NCI-H446 (cell line): ENCODE measurements at regions not wholly inside any gene's neighbourhood (a gene's known extent, or its start where the extent isn't known, plus 50 kb on each side); places are given as distances from the start of the nearest gene placed in this dataset.
"Not testable (repeated sequence)": the region's sequence is repeated elsewhere in the genome, so short reads cannot be mapped to it uniquely, and the experiment has no call there.

Source experiments
- DNase-seq, 2 experiments: peaks; one replicate each; lab custom pipeline; 2025; lab: John Stamatoyannopoulos, UW

DNA sequence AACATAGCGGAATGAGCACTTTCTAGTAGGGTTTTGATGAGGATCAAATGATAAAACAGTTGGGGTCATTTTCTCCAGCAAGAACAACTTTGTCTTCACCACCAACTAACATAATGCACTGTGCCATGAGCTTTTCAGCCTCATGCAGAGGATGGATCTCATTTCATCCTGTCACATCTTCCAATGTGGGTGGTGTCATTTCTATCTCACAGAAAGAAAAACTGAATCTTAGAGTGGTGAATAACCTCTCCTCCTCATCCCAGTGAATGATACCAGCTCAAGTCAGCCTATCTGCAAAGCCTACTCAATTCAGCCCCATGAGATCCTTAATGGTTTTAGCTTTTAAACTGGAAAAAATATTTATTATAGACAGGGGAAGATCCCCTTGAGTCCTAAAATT lies 1147.2 kb downstream of the VRK1 start:
- DNase-seq: no peak

DNA sequence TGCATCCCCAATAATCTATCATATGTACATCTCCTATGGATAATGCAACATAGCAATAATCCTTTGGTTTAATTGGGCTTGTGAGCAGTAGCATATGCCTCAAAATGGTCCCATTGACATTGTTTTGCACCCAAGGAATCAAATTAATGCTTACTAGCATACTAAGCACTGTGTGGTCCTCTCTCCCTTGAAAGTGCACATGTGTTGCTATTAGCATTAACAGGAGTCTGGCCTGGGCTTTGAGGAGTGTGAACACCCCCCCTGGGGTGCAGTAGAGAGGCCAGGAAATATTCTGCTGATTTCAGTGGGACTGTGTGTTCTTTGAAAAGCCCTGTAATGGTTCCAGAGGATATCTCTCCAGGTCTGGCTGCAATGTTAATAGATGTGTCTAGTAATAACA lies 1148.4 kb downstream of the VRK1 start:
- DNase-seq: no peak

DNA sequence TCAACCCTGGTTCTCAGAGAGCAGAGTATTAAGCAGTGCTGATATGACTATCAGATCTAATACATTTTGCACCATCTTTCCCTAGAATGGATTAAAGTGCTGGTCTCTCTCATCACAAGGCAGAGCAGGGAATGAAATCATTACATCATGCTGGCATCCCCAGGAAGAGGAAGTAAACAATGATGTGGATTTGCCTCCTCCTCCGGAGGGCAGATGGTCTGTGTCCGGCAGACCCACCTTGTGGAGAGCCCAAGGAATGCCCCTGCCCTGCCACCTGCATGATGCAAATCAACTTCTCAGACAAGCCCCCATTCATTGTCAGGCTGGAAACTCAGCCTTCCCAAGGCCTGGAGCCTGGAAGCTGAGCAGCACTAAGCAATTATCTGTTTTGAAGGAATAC lies 1149.1 kb downstream of the VRK1 start:
- no peak for DNase-seq

GRCh38 chr14:97946641-97947040 lies 1149.5 kb downstream of the VRK1 start:
- no peak for DNase-seq

- DNase-seq: no peak
Measured at GRCh38 chr14:97948841-97949240, 1151.7 kb downstream of the VRK1 start.

- DNase-seq: no peak
Measured at GRCh38 chr14:97956581-97957340, 1159.6 kb downstream of the VRK1 start.

- no peak for DNase-seq
Measured at GRCh38 chr14:97959251-97959650, 1162.1 kb downstream of the VRK1 start.

- no peak for DNase-seq
Measured at GRCh38 chr14:97960436-97960835, 1163.3 kb downstream of the VRK1 start.

GRCh38 chr14:97970222-97970621 lies 1173.0 kb downstream of the VRK1 start:
- DNase-seq: no peak

DNA sequence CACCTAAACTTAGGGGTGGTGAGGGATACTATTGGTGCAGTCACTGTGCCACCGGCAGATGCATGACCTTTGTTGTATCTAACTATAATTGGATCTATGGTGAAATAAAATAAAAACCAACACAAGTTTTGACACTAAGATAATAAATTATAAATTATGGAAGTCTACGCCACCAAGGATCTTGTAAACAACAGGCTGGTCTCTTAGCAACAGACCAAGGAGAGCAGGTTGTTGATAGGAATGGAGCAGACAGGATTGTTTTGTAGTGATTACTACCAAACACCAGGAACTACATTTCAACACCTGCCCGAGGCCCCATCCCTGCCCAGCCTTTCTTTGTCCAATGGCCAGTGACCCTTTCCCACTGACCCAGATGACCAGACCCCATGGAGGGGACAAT lies 1178.0 kb downstream of the VRK1 start:
- no peak for DNase-seq

GRCh38 chr14:97975962-97976361 lies 1178.8 kb downstream of the VRK1 start:
- DNase-seq: no peak

- no peak for DNase-seq
Measured at GRCh38 chr14:97976861-97977260, 1179.7 kb downstream of the VRK1 start.

DNA sequence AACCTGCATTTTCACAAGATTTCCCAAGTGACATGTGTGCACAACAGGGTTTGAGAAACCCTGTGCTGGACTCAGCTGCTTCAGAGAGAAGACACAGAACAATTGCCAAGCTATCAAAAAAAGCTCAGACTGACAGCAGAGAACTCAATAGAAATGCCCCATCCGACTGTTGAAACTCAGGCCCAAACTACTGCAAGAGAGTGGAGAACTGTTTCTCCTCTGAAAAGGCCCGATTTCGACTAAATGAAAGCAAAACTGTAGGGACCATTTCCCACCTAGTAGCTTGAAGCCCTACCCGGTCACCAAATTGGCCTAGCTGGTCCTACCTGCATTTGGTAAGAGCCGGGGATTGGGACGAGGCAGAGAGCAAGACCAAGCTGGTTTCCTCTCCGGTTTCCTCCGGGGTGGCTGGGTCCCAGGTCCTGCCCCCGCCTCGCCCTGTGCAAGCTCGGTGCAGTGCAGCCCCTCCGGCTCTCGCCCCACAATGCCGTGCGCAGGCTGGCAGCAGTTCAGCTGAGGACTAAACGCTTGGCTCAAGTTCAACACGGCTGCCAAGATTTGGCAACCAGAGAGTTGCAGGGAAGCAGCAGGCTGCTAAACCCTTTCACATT lies 1180.6 kb downstream of the VRK1 start:
- peak; percentile 38 to 90 for DNase-seq

DNA sequence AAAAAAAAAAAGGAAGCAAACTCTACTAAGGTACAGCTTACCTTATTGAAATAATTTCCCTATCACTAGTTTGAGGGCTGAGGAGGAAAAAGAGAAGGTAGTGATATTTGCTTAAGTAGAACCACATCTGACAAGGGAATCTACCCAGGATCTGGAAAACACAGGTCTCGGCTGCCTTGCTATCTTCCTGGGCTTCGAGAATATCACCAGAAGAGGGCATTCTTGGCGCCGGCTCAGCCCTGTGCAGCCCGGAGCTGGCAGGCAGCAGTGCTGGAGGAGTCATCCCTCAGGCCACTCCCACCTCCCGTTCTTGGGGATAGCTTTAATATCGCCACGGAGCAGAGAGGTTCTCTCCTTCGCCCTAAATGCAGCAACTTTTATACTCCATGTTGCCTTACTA lies 1181.2 kb downstream of the VRK1 start:
- DNase-seq: peak; percentile 29 to 61

DNA sequence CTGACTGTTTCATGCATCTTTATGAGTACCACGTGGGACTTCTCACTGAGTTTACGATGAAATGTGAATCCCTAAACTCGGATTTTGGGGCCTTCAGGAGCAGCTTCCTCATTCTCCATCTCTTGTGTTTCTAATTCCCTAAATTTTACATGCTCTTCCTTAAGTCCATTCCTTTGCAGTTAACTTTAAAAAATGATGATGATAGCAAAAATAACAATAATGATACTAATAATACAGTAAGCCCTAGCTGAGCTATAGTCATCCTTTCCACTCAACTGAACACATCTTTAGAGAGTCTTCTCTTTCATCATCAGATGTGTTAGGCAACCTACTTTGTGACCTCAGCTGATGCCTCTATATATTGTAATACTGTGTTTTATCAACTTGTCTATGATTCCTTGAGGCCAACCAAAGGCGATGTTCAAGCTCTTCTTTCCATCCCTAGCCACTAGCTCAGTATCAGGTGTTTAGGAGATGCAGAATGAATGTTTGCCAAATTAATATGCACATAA lies 1196.4 kb downstream of the VRK1 start:
- DNase-seq: no peak

GRCh38 chr14:97994020-97994531 lies 1196.9 kb downstream of the VRK1 start:
- DNase-seq: no peak

DNA sequence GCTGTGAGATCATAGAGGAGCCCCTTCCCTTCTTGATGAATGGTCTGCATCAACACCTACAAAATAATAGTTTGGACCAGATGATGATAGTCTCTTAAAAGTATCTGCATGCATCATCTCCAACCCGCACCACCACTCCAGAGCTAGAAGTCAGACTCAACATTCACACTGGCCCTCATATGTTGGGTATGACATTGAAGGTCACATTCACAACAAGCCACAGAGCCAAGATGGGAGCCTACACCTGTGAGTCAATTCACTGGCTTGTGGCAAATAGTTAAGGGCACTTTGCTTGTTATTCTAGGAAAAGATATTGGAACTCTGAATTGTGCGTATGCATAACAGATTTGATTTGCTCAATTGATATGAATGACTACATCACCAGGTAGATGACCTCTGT lies 1197.9 kb downstream of the VRK1 start:
- DNase-seq: no peak

- no peak for DNase-seq
Measured at GRCh38 chr14:97995531-97995930, 1198.3 kb downstream of the VRK1 start.

GRCh38 chr14:98006008-98006407 lies 1208.8 kb downstream of the VRK1 start:
- no peak for DNase-seq

- DNase-seq: no peak
Measured at GRCh38 chr14:98008381-98009113, 1211.4 kb downstream of the VRK1 start.

DNA sequence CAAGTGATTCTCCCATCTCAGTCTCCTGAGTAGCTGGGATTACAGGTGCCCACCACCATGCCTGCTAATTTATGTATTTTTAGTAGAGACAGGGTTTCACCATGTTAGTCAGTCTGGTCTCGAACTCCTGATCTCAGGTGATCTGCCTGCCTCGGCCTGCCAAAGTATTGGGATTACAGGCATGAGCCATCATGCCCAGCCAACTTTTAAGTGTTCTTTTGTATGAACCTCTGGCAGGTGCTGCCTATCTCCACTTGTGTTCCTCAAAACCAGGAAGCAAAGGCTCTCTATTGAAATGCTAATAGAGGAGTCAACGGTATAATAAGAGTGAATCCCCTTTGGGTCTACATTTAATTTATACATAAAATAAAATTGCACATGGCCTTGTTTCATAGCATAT lies 1212.0 kb downstream of the VRK1 start:
- DNase-seq: not testable (repeated sequence)

DNA sequence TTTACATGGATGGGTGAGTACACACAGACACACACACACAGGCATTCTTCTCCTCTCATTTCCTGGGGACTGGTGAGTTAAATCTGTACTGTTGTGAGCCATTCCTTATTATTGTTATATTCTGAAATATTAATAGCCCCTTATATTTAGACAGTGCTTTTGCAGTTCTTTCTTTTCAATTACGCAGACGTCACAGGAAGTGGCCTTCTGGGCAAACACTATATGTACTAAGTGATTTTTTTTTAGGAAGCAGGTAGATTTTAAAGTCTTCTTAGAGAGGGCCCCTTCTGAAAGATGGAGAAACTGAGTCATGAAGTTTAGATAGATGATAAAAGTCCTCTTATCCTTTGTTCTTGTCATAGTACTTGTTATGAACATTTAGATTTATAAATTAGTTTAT lies 1213.6 kb downstream of the VRK1 start:
- no peak for DNase-seq
